HS-27A (cell line): ENCODE measurements at regions not wholly inside any gene's neighbourhood (a gene's known extent, or its start where the extent isn't known, plus 50 kb on each side); places are given as distances from the start of the nearest gene placed in this dataset.
A peak's percentile ranks its signal among the peaks of the same experiment; 100 is the strongest.

ENCODE experiments used
- DNase-seq: peaks from one replicate; pipeline ENCODE4 v3.0.0-alpha.2; 2012; ENCODE audit warnings: low read depth, missing footprints

- DNase-seq = no peak
These were observed 323.2 kb downstream of the OSR1 start for GRCh38 chr2:19035238-19035637.

- no peak for DNase-seq
These were observed 325.2 kb downstream of the OSR1 start for GRCh38 chr2:19033240-19033639.

DNA sequence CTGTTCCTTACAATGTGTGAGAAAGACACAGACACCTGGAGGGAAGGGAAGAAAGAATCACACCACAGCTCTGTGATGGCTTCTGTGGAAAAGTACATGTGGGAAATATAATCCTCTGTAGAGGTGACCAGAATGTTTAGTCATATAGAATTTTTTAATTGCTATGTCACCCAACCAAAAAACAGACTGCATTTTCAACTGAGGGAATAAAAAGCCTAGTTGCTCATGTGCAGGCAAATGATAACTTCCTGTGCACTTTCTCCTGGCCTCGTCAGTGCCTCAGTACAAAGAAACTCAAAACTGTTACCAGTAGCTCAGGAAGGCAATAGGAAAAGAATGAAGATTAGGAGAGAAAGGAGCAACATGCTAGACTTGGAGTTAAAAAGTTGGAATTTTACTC, 326.8 kb downstream of the OSR1 start:
- no peak for DNase-seq

GRCh38 chr2:19029655-19030054, 328.8 kb downstream of the OSR1 start:
- DNase-seq = no peak

DNA sequence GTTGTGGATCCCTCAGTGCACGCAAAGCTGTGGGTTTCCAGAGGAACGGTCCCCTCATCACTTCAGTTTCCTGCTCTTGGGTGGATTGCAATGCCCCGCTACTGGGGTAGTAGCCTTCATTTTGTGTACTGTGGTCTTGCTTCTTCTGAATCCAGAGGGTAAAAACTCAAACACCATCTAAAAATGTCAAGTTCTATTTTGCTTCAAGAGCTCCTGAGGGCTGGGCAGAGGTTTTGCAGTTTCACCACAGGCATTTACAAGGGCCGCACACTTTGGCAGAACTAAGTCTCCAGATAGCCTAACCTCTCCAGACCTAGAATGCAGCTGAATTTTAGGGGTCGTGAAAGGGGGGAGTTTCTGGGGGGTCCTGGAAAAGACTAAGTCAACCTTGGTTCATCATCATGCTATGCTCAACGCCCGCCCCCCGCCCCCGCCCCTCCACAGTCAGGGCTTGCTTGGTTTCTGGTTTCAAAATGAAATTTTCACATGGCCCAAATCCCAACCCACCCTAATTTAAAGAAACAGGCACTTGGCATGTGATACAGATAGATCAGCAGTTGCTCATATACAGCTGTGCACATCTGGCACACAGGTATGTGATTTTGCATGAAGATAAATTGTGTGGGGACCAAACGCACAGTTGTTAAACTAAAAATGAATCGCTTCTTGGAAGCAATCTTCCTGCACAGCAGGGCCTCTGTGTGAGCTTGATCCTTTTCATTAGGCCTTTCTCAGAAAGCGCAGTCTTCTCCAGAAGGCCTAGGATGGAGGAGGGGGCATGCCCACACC, 329.6 kb downstream of the OSR1 start:
- DNase-seq = no peak

DNA sequence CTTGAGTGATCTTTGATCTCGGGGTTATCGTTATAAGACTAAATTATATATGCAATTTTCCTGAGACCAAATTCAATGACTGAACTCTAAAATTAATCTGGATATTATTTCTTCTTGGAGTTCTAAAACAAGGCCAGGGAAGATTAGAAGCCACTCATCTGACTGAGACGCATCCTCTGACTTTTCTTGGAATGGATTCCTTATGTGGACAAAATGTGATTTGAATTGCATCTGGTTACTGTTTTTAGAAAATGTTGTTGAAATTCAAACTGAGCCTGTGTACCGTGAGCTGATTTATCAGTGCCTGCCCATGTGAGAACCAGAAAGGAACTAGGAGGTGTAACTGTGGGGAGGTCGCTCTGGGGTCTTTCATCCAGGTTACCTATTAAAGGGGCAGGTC, 330.8 kb downstream of the OSR1 start:
- DNase-seq = no peak

DNA sequence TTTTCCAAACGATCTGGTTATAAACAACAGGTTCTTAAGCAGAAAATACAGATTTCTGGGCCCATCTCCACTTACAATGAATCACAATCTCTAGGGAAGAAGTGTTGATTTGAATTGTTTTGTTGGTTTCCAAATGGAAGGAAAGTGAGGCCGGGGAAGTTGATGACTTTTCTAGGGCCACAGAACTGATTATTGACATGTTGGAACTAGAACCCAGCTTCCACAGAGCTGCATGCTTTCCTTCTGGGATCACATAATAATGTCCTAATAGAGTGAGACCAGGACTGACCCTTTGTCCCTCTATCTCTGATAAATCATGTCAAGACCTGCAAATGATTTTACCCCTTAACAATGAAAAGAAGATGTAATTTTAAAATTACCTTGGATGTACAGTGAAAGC, 332.2 kb downstream of the OSR1 start:
- no peak for DNase-seq

- DNase-seq = no peak
These were observed 336.1 kb downstream of the OSR1 start for GRCh38 chr2:19022334-19022733.

DNA sequence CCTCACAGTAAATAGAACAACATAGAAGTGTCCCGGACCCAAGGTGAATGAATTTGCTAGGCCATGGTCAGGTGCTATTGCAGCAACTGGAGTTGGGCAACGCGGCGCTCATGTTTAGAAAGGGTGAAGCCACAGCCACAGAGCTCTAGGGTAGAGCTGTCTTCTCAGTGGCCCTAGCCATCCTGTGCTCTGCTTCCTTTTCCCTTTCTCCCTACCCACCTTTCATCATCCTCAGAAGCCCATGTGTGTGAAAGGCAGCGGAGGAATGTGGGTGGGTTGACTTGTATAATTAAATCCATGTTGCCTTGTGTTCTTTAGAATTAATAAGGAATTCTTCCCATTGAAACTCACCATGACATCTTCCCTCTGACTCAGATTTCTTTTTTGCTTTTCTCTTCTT, 336.7 kb downstream of the OSR1 start:
- DNase-seq = no peak

GRCh38 chr2:19021100-19021476, 337.3 kb downstream of the OSR1 start:
- DNase-seq = peak; percentile 54

DNA sequence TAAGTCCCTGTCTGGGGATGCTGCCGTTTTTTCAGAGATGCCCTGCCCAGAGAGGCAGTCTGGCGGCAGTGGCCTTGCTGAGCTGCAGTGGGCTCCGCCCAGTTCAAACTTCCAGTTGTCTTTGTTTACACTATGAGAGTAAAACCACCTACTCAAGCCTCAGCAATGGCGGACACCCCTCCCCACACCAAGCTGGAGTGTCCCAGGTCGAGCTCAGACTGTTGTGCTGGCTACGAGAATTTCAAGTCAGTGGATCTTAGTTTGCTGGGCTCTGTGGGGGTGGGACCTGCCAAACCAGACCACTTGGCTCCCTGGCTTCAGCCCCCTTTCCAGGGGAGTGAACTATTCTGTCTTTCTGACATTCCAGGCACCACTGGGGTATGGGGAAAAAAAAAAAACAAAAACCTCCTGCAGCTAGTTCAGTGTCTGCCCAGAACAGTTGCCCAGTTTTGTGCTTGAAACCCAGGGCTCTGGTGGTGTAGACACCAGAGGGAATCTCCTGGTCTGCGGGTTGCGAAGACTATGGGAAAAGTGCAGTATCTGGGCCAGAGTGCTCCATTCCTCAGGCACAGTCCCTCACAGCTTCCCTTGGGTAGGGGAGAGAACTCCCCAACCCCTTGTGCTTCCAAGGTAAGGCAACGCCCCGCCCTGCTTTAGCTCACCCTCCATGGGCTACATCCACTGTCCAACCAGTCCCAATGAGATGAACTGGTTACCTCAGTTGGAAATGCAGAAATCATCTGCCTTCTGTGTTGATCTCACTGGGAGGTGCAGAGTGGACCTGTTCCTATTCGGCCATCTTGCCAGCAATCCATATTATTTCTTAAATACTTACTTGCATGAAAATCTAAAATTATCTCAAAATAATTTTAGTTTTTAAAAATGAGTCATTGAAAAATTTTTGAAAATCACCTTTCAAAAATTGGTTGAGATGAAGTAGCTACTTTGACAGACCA, 338.0 kb downstream of the OSR1 start:
- DNase-seq = no peak

- DNase-seq = no peak
These were observed 348.9 kb downstream of the OSR1 start for GRCh38 chr2:19009510-19009909.

- DNase-seq = no peak
These were observed 354.9 kb downstream of the OSR1 start for GRCh38 chr2:19003554-19003953.

GRCh38 chr2:19000776-19001175, 357.6 kb downstream of the OSR1 start:
- no peak for DNase-seq

DNA sequence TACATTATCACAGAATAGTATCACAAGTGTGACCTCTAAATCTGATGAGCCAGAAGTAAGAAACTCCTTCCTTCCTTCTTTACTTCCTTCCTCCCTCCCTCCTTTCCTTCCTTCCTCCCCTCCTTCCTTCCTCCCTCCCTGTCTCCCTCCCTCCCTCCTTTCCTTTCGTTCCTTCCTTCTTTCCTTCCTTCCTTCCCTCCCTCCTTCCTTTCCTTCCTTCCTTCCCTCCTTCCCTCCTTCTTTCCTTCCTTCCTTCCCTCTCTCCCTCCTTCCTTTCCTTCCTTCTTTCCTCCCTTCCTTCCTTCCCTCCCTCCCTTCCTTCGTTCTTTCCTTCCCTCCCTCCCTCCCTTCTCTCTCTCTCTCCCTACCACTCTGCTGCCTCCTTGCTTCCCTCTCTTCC, 359.2 kb downstream of the OSR1 start:
- no peak for DNase-seq

- DNase-seq = no peak
These were observed 359.9 kb downstream of the OSR1 start for GRCh38 chr2:18998491-18998890.

DNA sequence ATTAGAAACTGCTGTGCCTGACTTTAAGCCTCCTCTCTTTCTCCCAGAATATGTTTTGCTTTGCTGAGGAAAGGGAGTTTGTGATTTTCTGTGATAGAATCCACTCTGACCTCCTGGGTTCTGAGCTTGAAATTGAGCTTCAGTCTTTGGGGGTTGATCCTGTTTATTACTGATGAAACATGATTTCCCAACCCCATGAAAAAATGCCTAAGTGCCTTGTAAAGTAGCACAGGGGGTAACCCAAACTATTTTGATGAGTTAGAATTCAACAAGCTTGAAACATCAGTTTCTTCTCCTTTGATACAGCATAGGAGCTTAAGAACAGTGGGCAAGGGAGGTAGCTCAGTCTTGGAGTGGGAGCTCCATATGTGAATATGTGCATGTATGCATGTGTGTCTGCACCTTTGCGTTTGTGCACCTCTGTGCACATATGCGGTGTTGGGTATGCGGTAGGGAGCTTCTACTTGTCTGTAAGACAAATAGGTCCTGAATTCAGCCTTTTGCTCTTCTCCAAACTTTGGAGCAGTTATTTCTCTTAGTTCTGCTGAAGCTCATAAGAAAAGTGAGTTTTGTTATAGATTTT, 364.6 kb downstream of the OSR1 start:
- DNase-seq = no peak

DNA sequence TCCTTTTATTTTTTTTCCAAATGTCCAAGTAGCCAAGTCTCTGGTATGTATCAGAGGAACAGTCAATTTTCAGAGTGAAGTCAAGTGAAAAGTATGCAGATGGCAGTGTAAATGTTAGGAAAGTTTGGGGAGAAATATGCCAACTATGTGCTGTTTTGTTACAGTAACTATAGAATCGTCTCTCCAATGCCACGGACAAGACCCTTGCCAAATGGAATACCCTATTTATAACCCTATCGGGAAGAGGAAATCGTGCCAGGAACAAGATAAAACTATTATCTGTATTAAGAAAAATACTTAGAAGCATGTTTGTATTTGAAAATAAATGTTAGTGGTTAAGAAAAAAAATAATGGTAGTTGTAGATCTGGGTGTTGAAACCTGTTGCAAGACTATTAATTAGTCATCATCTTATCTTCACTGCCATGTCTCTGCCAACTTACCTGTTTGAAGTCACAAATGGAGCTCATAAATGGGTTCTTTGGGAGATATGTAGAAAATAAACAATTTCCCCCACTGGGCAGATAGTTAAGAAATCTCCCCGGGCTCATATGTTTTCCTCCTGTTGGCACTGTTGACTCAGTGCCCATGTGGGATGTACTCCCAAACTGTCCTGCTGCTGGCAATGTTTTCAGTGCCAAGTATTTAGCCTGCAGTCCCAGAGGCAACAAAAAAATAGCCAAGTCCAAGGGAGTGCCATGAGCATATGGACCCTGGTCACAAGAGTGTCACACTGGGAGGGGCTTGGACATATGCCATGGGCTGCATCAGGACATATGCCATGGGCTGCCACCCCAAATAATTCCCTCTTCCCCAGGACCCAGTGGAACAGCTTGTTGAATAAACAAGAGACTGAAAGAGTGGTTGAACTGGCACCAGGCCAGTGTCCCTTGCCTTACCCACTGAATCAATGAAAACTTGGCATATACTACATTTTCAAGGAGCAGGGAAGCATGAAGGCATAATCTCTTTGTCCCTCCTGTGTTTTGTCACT, 366.9 kb downstream of the OSR1 start:
- peak; percentile 95 for DNase-seq

GRCh38 chr2:18988631-18989232, 369.7 kb downstream of the OSR1 start:
- no peak for DNase-seq

- DNase-seq = peak; percentile 97
These were observed 370.8 kb downstream of the OSR1 start for GRCh38 chr2:18987592-18988073.

DNA sequence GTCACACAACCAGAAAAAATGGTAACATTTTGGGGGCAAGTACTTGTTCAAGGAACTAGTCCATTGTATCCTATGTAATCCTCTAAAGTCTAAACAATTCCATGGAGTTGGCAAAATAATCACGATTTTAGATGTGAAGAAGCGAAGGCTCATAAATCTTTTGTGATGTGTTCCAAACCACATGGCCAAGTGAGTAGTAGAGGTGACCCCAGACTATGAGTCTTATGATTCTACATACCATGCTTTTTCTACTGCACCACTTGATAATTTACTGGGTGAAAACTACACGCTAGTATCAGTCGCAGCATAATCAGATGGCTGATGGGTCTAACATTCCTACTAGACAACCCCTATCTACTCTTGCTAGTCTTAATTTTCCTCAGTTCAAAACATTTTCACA, 371.4 kb downstream of the OSR1 start:
- DNase-seq = no peak
